Kidney epithelial cell (primary cell): ENCODE measurements at regions not wholly inside any gene's neighbourhood (a gene's known extent, or its start where the extent isn't known, plus 50 kb on each side); places are given as distances from the start of the nearest gene placed in this dataset.

Source experiments
- DNase-seq: peaks from one replicate; pipeline ENCODE4 v3.0.0-alpha.2; 2010; ENCODE audit warnings: low read depth
- H3K27me3 ChIP-seq: 2 replicates; pipeline ENCODE4 v1.6.0; 2011; ENCODE audit warnings: low read length; ENCODE audit not compliant: control insufficient read depth, insufficient read depth
- H3K36me3 ChIP-seq: 2 replicates; pipeline ENCODE4 v1.5.1; 2011; ENCODE audit warnings: low read length; ENCODE audit not compliant: control insufficient read depth, insufficient read depth
- H3K4me3 ChIP-seq: 2 replicates; pipeline ENCODE4 v1.5.1; 2011; ENCODE audit warnings: low read depth, mild to moderate bottlenecking, control low read depth, low read length
- TF ChIP-seq, protein P1 (sequence below): IDR thresholded peaks from 2 replicates; pipeline ENCODE4 v1.5.1; 2011; ENCODE audit warnings: mild to moderate bottlenecking, moderate library complexity, low read length, control low read depth, inconsistent platforms; ENCODE audit not compliant: insufficient read depth, poor library complexity, severe bottlenecking

- no peak for DNase-seq
- H3K4me3 ChIP-seq: no peak overlapping the region
- H3K36me3 ChIP-seq: no peaks in the 10 kb centered on the region
- no peaks in the 10 kb centered on the region for H3K27me3 ChIP-seq
- TF ChIP-seq, protein P1, sequence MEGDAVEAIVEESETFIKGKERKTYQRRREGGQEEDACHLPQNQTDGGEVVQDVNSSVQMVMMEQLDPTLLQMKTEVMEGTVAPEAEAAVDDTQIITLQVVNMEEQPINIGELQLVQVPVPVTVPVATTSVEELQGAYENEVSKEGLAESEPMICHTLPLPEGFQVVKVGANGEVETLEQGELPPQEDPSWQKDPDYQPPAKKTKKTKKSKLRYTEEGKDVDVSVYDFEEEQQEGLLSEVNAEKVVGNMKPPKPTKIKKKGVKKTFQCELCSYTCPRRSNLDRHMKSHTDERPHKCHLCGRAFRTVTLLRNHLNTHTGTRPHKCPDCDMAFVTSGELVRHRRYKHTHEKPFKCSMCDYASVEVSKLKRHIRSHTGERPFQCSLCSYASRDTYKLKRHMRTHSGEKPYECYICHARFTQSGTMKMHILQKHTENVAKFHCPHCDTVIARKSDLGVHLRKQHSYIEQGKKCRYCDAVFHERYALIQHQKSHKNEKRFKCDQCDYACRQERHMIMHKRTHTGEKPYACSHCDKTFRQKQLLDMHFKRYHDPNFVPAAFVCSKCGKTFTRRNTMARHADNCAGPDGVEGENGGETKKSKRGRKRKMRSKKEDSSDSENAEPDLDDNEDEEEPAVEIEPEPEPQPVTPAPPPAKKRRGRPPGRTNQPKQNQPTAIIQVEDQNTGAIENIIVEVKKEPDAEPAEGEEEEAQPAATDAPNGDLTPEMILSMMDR: no peak
Measured at GRCh38 chrX:114127411-114128025, 456.4 kb upstream of the HTR2C start.

DNA sequence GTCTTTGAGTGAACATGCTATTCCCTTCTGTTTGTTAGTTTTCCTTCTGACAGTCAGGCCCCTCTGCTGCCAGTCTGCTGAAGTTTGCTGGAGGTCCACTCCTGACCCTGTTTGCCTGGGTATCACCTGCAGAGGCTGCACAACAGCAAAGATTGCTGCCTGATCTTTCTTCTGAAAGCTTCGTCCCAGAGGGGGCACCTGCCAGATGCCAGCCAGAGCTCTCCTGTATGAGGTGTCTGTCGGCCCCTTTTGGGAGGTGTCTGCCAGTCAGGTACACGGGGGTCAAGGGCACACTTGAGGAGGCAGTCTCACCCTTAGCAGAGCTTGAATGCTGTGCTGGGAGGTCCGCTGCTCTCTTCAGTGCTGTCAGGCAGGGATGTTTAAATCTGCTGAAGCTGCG is 456.9 kb upstream of the HTR2C start:
- Histone ChIP-seq H3K36me3 (no peaks in the 10 kb centered on the region), H3K27me3 (no peaks in the 10 kb centered on the region), H3K4me3 (no peak overlapping the region)
- no peak for DNase-seq
- TF ChIP-seq, protein P1: no peak

DNA sequence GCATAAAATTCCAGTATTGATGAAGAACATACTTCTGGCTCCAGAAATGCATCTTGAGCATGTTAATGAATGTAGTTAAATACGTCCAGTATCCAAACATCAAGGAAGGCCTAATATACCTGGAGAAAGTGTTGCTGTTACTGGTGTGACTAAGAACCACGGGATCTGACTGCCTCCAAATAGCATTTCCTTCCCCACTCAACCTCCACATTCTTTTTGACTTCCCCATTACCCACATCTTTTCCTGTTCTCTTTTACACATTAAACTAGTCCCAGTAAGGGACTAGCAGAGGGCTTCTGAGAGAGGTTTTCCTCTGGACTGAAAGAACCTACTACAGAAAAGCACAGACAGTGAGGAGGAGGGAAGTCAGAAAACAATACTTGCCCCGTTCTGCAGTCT is 482.8 kb upstream of the HTR2C start:
- H3K36me3 ChIP-seq: no peaks in the 10 kb centered on the region
- TF ChIP-seq, protein P1: no peak
- no peak overlapping the region for H3K4me3 ChIP-seq
- no peak for DNase-seq
- no peaks in the 10 kb centered on the region for H3K27me3 ChIP-seq

- no peaks in the 10 kb centered on the region for H3K27me3 ChIP-seq
- no peaks in the 10 kb centered on the region for H3K36me3 ChIP-seq
- TF ChIP-seq, protein P1: no peak
- no peak for DNase-seq
- H3K4me3 ChIP-seq: no peak overlapping the region
Measured at GRCh38 chrX:114097866-114098265, 486.0 kb upstream of the HTR2C start.

DNA sequence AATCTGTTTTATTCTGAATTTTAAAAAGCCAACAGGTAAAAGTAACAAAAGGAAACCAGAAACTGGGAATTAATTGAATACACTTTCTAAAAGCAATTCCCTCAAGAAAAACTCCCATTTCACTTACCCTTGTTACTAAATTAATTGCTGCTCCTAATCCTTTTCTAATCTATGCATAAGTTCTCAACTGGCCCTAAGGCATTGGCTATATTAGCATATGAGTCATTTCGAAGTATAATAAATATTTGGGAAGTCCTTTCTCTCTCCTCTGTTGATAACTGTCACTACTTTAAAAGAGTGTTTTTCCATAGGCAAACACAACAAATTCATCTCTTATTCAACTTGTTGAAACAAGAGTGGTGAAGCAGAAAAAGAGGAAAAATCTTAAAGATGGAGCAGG is 486.5 kb upstream of the HTR2C start:
- TF ChIP-seq, protein P1: no peak
- no peak for DNase-seq
- Histone ChIP-seq H3K36me3 (no peaks in the 10 kb centered on the region), H3K27me3 (no peaks in the 10 kb centered on the region), H3K4me3 (no peak overlapping the region)

- Histone ChIP-seq H3K4me3 (no peak overlapping the region), H3K36me3 (no peaks in the 10 kb centered on the region), H3K27me3 (no peaks in the 10 kb centered on the region)
- TF ChIP-seq, protein P1: no peak
- no peak for DNase-seq
Measured at GRCh38 chrX:114095789-114096188, 488.1 kb upstream of the HTR2C start.
